ENCODE measurements at regions not wholly inside any gene's neighbourhood (a gene's known extent, or its start where the extent isn't known, plus 50 kb on each side); places are given as distances from the start of the nearest gene placed in this dataset.
"Not testable (repeated sequence)": the region's sequence is repeated elsewhere in the genome, so short reads cannot be mapped to it uniquely, and the experiment has no call there.

DNA sequence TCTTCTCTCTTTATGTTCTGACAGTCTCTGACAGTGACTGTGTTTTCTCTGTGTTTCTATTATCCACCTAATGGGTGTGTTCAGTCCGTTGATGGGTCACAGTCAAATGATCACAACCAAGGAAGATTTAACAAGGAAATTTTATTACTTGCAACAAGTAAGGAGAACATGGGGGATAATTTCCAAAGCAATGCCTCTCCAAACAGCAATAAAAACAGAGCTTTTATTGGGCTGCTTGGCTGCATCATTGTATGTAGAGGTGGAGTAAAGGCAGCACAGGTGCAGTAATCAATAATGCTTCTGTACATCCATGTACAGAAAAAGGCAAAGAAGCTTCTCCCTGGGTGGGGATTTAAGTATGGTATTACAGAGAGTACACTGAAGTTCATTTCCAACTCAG lies 1525.6 kb downstream of the REEP3 start:
- DNase-seq (ENCODE audit: low spot score) = no peak

DNA sequence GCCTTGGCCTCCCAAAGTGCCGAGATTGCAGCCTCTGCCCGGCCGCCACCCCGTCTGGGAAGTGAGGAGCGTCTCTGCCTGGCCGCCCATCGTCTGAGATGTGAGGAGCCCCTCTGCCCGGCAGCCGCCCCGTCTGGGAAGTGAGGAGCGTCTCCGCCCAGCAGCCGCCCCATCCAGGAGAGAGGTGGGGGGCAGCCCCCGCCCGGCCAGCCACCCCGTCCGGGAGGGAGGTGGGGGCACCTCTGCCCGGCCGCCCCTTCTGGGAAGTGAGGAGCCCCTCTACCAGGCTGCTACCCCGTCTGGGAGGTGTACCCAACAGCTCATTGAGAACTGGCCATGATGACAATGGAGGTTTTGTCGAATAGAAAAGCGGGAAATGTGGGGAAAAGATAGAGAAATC lies 1530.9 kb downstream of the REEP3 start:
- not testable (repeated sequence) for DNase-seq (ENCODE audit: low spot score)

DNA sequence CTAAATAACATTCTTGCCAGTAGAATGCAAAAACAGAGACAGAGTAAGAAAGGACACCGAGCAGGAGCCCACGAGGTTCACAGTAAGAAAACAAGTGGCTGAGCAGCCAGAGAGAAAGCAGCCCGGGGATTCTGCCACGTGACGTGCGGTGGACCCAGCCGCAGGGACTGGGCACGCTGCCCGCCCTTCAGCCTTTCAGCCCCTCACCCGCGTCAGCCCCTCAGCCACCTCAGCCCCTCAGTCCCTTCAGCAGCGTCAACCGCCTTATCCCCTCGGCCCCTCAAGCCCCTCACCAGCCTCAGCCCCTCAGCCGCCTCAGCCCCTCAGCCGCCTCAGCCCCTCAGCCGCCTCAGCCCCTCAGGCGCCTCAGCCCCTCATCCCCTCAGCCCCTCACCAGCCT lies 1532.2 kb downstream of the REEP3 start:
- DNase-seq (ENCODE audit: low spot score) = not testable (repeated sequence)

GRCh38 chr10:65053831-65054351 lies 1532.7 kb downstream of the REEP3 start:
- not testable (repeated sequence) for DNase-seq (ENCODE audit: low spot score)

GRCh38 chr10:65054701-65055100 lies 1533.5 kb downstream of the REEP3 start:
- not testable (repeated sequence) for DNase-seq (ENCODE audit: low spot score)

DNA sequence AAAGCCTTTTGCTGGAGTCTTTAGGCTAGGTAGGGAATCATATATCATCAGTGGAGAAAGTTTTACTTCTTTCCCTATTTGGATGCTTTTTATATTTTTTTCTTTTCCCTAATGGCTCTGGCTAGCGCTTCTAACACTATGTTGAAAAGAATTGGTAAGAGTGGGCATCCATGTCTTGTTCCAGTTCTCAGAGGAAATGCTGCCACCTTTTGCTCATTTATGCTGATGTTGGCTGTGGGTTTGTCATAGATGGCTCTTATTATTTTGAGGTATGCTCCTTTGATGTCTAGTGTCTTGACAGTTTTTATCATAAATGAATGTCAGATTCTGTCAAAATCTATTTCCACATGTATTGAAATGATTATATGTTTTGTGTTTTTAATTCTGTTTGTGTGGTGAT lies 1544.1 kb downstream of the REEP3 start:
- DNase-seq (ENCODE audit: low spot score) = no peak

DNA sequence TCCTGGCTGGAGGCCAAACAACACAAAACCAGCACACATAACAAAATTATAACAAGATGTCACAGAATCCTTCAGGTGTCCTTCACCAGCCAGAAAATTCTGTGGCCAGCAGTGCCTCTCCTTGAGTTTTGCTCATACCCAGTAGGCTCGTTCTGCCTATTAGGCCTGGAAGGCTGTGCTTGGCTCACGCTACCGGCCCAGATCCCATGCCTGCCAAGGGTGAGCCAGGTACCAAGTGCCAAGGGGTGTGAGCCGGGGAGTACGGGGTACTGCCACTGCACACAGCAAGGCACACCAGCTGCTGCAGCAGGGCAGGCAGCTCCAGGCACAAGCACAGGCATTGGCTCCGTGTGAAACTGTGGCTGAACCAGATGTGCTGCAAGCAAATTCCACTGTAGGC lies 1562.0 kb downstream of the REEP3 start:
- DNase-seq (ENCODE audit: low spot score) = no peak

DNA sequence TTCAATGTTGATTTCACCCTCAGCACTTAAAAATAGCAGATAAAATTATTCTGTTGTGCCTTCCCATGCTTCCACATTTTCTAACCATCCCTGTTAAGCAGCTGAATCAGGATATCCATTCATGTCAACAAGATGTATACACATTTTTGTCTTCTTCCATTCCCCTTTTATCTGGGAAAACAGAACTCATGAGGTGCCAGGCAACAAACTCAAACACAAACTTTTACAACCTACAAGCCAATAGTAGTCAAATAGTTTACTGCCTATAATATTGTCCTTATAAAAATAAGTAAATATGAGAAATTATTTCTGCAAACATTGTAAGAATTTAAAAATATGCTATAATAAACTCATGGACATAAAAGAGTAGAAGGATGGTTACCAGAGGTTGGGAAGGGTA lies 1569.8 kb downstream of the REEP3 start:
- DNase-seq (ENCODE audit: low spot score) = no peak

DNA sequence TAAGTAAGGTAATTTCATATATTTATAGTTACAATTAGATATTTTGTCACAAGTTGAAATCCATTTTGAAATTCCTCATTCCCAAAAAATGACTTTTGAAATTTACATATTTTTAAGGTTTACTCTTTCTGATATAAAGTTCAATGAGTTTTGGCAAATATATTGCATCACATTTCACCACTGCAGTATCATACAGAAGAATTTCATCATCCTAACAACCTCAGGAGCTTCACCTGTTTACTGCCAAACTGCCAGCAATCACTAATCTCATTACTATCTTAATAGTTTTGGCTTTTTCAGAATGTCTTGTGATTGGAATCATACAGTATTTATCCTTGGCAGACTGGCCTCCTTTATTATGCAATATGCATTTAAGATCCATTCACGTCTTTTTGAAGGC lies 1578.9 kb downstream of the REEP3 start:
- no peak for DNase-seq (ENCODE audit: low spot score)

DNA sequence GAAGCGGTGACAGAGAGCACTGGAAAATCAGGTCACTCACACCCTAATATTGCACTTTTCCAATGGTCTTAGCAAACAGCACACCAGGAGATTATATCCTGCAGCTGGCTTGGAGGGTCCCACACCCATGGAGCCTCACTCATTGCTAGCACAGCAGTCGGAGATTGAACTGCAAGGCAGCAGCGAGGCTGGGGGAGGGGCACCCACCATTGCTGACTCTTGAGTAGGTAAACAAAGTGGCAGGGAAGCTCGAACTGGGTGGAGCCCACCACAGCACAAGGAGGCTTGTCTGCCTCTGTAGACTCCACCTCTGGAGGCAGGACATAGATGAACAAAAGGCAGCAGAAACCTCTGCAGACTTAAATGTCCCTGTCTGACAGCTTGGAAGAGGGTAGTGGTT lies 1579.7 kb downstream of the REEP3 start:
- DNase-seq (ENCODE audit: low spot score) = not testable (repeated sequence)

DNA sequence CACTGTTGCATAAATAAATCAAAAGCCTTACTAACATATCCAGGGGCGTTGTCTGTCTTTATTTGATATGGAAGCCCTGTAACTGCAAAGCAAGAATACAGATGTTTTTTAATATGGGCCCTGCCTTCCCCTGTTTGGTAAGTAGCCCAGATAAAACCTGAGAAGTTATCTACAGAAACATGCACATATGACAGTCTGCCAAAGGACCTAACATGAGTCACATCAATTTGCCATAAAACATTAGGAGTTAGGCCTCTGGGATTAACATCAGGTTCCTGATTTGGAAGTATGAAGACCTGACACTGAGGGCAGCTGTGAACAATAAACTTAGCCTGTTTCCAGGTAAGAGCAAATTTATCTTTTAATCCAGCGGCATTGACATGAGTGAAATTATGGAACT lies 1588.8 kb downstream of the REEP3 start:
- DNase-seq (ENCODE audit: low spot score) = no peak

- not testable (repeated sequence) for DNase-seq (ENCODE audit: low spot score)
Observed at GRCh38 chr10:65111059-65111458, 1589.9 kb downstream of the REEP3 start.

GRCh38 chr10:65112573-65112972 lies 1591.4 kb downstream of the REEP3 start:
- DNase-seq (ENCODE audit: low spot score) = no peak

GRCh38 chr10:65123120-65123519 lies 1601.9 kb downstream of the REEP3 start:
- DNase-seq (ENCODE audit: low spot score) = no peak

DNA sequence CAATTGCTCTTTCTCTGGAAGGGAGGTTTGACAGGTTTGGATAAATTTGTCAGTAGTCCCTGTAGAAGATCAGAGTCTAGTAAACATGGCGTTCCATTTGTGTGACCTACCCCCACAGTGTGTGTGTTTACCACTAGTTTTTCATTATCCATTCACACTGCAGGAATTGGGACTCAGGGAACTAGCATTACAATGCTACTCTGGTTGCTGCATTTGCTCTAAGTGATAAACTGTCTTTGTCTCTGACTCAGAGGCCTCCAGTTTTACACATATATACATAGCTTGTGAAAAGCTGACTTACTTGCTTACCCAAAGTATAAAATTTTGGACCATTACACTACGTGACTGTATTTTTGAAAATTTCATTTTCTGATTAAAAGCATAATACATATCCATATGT lies 1604.0 kb downstream of the REEP3 start:
- DNase-seq (ENCODE audit: low spot score) = no peak

- DNase-seq (ENCODE audit: low spot score) = no peak
Observed at GRCh38 chr10:65126288-65126687, 1605.1 kb downstream of the REEP3 start.

DNA sequence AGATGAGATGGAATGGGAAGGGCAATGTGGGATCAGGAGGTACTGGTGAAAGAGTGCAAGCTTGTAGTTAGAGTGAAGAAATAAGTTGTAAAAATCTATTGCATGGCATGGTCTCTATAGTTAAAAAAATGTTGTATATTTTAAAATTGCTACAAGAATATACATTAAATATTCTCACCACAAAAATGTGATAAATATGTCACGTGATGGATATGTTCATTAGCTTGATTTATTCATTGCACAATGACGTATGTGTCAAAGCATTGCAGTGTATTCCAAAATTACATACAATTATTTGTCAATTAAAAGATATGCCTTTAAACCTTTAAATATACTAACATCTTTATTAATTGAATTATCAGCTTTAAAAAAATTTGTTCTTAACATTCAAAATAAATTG lies 1607.1 kb downstream of the REEP3 start:
- no peak for DNase-seq (ENCODE audit: low spot score)

DNA sequence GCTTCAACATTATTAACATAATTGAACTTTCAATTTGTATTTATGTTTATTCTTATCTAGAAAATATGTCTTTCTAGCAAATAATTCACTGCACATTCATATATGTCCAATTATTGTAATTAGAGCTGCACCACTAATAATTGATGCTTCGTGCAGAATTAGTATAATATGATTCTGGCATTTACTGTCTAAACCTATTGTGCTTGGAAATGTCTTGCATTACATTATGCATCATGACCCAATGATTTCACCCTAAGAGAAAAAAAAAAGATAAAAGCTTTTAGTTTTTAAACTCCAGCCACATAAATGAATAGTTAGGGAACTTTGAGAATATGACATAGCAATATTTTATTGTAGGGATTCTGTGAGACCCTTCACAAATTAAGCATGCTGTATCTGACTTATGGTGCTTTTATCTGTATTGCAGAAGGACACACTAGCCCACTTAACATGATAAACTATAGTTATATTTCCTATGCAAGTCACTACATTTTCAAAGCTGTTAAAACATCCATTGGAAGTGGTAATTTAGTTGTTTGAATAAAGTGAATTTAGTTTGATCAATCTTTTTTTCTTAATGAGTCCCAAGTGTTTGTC lies 1609.1 kb downstream of the REEP3 start:
- DNase-seq (ENCODE audit: low spot score) = no peak

DNA sequence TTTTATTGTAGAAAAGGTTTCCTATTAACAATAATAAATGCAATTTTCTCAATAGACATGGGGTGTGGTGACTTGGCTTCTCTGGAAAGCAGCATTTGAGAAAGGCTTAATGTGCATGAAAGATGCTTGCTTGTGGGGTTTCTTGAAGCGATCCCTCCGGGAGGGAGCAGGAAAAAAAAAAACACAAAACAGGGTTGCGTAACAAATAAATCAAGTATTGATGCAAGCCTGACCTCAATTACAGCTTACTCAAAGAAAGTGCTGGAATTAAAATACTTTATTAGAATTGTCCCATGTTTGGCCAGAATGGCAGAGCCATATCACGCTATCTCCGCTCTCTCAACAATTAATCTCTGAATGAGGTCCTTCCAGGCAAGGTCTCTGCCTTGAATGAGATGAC lies 1612.5 kb downstream of the REEP3 start:
- DNase-seq (ENCODE audit: low spot score) = no peak

DNA sequence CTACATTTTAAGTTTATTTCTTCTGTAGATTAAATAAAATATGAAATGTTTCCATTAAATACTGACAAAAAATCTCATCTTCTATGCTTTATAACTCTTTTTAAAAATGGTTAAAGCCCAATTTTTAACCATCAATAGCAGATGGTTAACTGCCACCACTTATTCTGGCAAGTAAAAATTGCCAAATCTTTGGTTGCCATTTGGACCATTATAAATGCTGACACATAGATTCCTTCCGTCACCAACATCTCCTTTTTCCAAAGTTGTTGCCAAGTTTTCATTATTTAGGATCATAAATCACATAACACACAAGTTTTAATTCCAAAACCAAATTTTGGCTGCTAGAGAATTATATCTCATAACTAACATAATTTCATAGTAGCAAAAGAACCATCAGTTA lies 1614.3 kb downstream of the REEP3 start:
- DNase-seq (ENCODE audit: low spot score) = no peak

DNA sequence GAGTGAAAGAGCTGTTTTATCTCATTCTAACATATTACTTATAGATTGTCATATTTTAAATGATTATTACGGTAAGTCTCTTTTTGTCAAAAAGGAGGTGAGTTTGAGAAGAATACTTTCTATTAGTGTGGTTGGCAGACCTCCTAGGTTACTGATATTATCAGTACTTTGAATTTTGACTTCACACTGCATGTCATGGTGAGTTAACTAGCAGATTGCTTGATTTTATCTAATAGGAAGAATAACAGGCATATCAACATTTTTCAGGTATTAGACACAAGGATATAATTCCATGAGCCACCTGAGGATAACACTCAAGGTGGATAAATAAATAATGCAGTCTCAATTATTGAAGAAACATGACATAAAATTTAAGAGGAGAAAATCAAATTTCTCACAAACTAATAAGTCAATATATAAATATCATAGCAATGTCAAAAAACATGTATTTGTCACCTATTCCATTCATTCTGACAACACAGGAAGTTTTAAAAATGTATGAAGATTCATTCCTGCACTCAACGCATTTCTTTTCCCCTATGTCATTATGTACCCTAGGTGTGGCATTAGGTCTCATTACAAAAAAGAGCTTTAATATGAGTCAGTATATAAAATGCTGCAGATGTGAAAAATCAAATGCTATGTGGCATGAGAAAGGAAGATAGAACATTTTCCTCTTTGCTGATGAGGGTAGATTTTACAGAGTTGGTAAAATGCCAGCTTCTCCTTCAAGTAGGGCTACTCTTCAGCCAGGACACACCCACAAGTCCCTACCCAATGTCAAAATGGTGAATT lies 1621.6 kb downstream of the REEP3 start:
- DNase-seq (ENCODE audit: low spot score) = no peak

DNA sequence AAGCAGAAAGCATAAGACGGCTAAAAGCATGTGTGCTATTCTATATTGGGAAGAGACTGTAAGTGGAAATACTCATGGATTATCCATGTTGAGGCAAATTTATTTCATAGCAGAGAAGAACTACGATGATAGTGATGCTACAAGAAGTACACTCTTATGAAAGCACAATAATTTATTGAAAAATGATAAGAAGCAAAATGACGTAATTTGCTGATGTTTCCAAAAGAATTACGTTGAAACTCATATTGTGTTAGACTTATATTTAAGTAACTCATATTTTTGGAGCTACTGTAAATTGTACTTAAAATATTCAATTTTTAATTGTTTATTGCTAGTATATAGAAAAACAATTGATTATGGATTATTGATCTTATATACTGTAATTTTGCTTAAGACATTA lies 1622.5 kb downstream of the REEP3 start:
- no peak for DNase-seq (ENCODE audit: low spot score)

DNA sequence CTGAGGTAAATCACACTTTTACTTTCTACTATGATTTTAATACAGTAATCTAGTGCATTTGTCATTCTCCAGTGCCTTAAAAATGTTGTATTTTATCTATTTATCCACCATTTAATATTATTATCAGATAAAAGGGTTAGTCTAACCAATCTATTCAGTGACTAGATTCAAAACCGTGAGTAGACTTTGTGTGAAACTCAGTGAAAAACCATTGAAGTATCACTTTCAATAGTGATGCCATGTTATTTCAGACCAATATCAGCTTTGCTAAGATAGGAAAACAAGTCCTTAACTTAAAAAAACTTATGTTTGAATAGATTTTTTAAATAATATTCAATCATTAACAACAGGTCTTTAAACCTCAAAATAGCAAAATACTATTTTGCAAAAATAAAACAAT lies 1628.7 kb downstream of the REEP3 start:
- DNase-seq (ENCODE audit: low spot score) = no peak

- no peak for DNase-seq (ENCODE audit: low spot score)
Observed at GRCh38 chr10:65166272-65166671, 1645.1 kb downstream of the REEP3 start.
